GM23248 (cell line): ENCODE measurements at regions not wholly inside any gene's neighbourhood (a gene's known extent, or its start where the extent isn't known, plus 50 kb on each side); places are given as distances from the start of the nearest gene placed in this dataset.

ENCODE experiments used
- EZH2 ChIP-seq: fragments of 200-600 bp; sonication (generic); IDR thresholded peaks from 2 replicates; pipeline ENCODE4 v1.6.1; 2018; ENCODE audit warnings: antibody characterized with exemption, mild to moderate bottlenecking; ENCODE audit not compliant: insufficient read depth, poor library complexity, severe bottlenecking
- EZH2phosphoT487 ChIP-seq: fragments of 200-600 bp; sonication (generic); IDR thresholded peaks from 2 replicates; pipeline ENCODE4 v1.6.1; 2018; ENCODE audit warnings: antibody characterized with exemption, moderate library complexity, mild to moderate bottlenecking, low read depth; ENCODE audit not compliant: insufficient read depth

- no peak for TF ChIP-seq EZH2phosphoT487
- no peak for TF ChIP-seq EZH2
These were observed 133.5 kb upstream of the TBL1XR1 start for GRCh38 chr3:177330779-177331178.
